Heart right ventricle (tissue), 16 donors: ENCODE measurements at regions not wholly inside any gene's neighbourhood (a gene's known extent, or its start where the extent isn't known, plus 50 kb on each side); places are given as distances from the start of the nearest gene placed in this dataset.
A peak's percentile ranks its signal among the peaks of the same experiment; 100 is the strongest.

ENCODE experiments used
- ATAC-seq, 8 donors: fragments of 200-7000 bp; cut with Tn5 transposase; one replicate each; pipeline ENCODE4 v1.9.1; 2020; ENCODE audit warnings: mild to moderate bottlenecking in 8 of 8, moderate library complexity in 8 of 8, moderate number of reproducible peaks in 1 of 8
- DNase-seq, 2 donors: peaks; one replicate each; pipeline ENCODE4 v3.0.0-alpha.2; 2020
- H3K27ac ChIP-seq, 10 donors: fragments of 200-600 bp; sonication (generic) in 2 of 10; one replicate each; pipeline versions ENCODE4 v1.5.0 to v1.8.0; 2020 to 2022; ENCODE audit warnings: mild to moderate bottlenecking in 3 of 10
- H3K27me3 ChIP-seq, 7 donors: fragments of 200-600 bp; one replicate each; pipeline ENCODE4 v1.8.0; 2021 to 2022; ENCODE audit warnings: mild to moderate bottlenecking in 2 of 7
- H3K36me3 ChIP-seq, 9 donors: fragments of 200-600 bp; sonication (generic) in 1 of 9; one replicate each; pipeline versions ENCODE4 v1.5.0 to v1.8.0; 2020 to 2022; ENCODE audit warnings: mild to moderate bottlenecking in 2 of 9
- H3K4me1 ChIP-seq, 9 donors: fragments of 200-600 bp; sonication (generic) in 1 of 9; one replicate each; pipeline versions ENCODE4 v1.5.0 to v1.8.0; 2020 to 2022; ENCODE audit warnings: mild to moderate bottlenecking in 4 of 9
- H3K4me3 ChIP-seq, 10 donors: fragments of 200-600 bp; sonication (generic) in 2 of 10; one replicate each; pipeline versions ENCODE4 v1.5.0 to v1.8.0; 2020 to 2022; ENCODE audit warnings: mild to moderate bottlenecking in 7 of 10, moderate library complexity in 2 of 10
- H3K9me3 ChIP-seq, 11 donors: fragments of 200-600 bp in 10 of 11; sonication (generic) in 2 of 11; one replicate each; pipeline versions ENCODE4 v1.5.0 to v1.8.0; 2013 to 2022; ENCODE audit warnings: mild to moderate bottlenecking in 2 of 11, control low read depth in 1 of 11, moderate library complexity in 1 of 11
- CTCF ChIP-seq, 9 donors: fragments of 200-600 bp; sonication (generic) in 2 of 9; IDR thresholded peaks; one replicate each; pipeline versions ENCODE4 v1.5.0 to v1.8.0; 2021 to 2022; ENCODE audit warnings: antibody characterized with exemption in 9 of 9, mild to moderate bottlenecking in 5 of 9, moderate library complexity in 1 of 9
- WGBS, 2 donors: extraction: QIAGEN DNeasy Blood & Tissue Kit; methylation state at CpG; one replicate each; pipeline ENCODE4 v1.1.7; 2013; ENCODE audit warnings: inconsistent platforms in 1 of 2; 5-methylcytosine and 5-hydroxymethylcytosine counted together
- intact Hi-C, 10 donors: fragments of 100-400 bp; cut with DNase I; formaldehyde crosslinking; loops; one replicate each; pipeline versions ENCODE4 v1.11.1 to v1.14.2; 2022
- donor health status: Arrhythmogenic right ventricular cardiomyopathy.
- donor health status: ischemic (EF 13 %, LVEDD 7.1; RV severe dilation, severe dysfunction).
- donor health status: healthy with polysubstance abuse.
- donor health status: DM: no; HTN: yes; CAD: no.
- donor health status: DM: no; HTN: no; CAD: no.
- donor health status: ischemic (EF 25% LVEDD 6.9; RV normal size, moderate dysfunction).
- donor health status: ischemic (EF 25% LVEDD 5.7; RV mildly dilated, moderate dysfunction).
- donor health status: healthy.
- donor health status: DM: yes; HTN: yes; CAD: no.
- donor health status: Ischemic cardiomyopathy.
- donor health status: ischemic (EF 35%, LVEDD 5.7; RV mildly dilated, moderate dysfunction).
- donor health status: nonischemic (EF 11% LVEDD 7.7; RV severe dilation, severe dysfunction).
- donor health status: DM: yes; HTN: yes; CAD: no.
- donor health status: PGD.
- donor health status: ischemic (EF 29% LVEDD 5.4; RV normal size, mild dysfunction).
- donor health status: nonischemic (EF 23%, LVEDD 6.1; RV moderate dilation, normal function).

GRCh38 chr6:151689499-151690201 is 117.8 kb upstream of the ESR1 start:
- Histone ChIP-seq H3K27me3 (no peaks in the 10 kb centered on the region), H3K36me3 (no peaks in the 10 kb centered on the region), H3K4me1 (peaks cover 0 to 27% (median 0%) of the 10 kb centered on the region in 9 donors), H3K9me3 (no peaks in the 10 kb centered on the region), H3K27ac (peak overlapping the region in 8 of 10 donors; percentile 38 to 82 (median 75)), H3K4me3 (peak overlapping the region in 3 of 10 donors; percentile 41 to 47 (median 45))
- TF ChIP-seq CTCF (IDR thresholded peaks at IDR 0.05): no peak
- peak in 1 of 8 donors; percentile 33 for ATAC-seq
- no peak for DNase-seq
- WGBS, 2 donors: 81 to 86% methylated on average over 5 of the region's 5 CpGs
- intact Hi-C loops: loop anchor here in 4 of 10 donors (2.0 to 10.0 kb wide), 5 partner anchors 75 to 578 kb away; no protein-coding TSS in a partner anchor

- H3K4me1 ChIP-seq: peaks cover 0 to 27% (median 0%) of the 10 kb centered on the region in 9 donors
- H3K36me3 ChIP-seq: no peaks in the 10 kb centered on the region
- H3K27me3 ChIP-seq: no peaks in the 10 kb centered on the region
- intact Hi-C loops: loop anchor here in 3 of 10 donors (2.0 to 10.0 kb wide), 4 partner anchors 74 to 577 kb away; no protein-coding TSS in a partner anchor
- peak in 5 of 9 donors; percentile 22 to 48 (median 42) for TF ChIP-seq CTCF (IDR thresholded peaks at IDR 0.05)
- H3K4me3 ChIP-seq: peak overlapping the region in 9 of 10 donors; percentile 10 to 47 (median 41)
- H3K9me3 ChIP-seq: no peaks in the 10 kb centered on the region
- WGBS, 2 donors: 31 to 45% methylated on average over 4 of the region's 4 CpGs
- DNase-seq (no peak), ATAC-seq (peak in 7 of 8 donors; percentile 52 to 87 (median 77))
- peak overlapping the region; percentile 18 to 82 (median 69) for H3K27ac ChIP-seq
Measured at GRCh38 chr6:151690303-151690702, 117.2 kb upstream of the ESR1 start.

GRCh38 chr6:151690768-151691562 is 116.5 kb upstream of the ESR1 start:
- Histone ChIP-seq H3K27me3 (peaks cover 0 to 2% (median 0%) of the 10 kb centered on the region in 7 donors), H3K4me1 (peaks cover 0 to 27% (median 0%) of the 10 kb centered on the region in 9 donors), H3K27ac (peak overlapping the region; percentile 18 to 82 (median 69)), H3K36me3 (no peaks in the 10 kb centered on the region), H3K4me3 (peak overlapping the region in 9 of 10 donors; percentile 10 to 47 (median 41)), H3K9me3 (no peaks in the 10 kb centered on the region)
- ATAC-seq: peak in 7 of 8 donors; percentile 64 to 78 (median 72)
- TF ChIP-seq CTCF (IDR thresholded peaks at IDR 0.05): no peak
- WGBS, 2 donors: 58 to 80% methylated on average over 8 of the region's 8 CpGs
- no peak for DNase-seq
- intact Hi-C loops: loop anchor here in 3 of 10 donors (2.0 to 10.0 kb wide), 4 partner anchors 74 to 576 kb away; no protein-coding TSS in a partner anchor

GRCh38 chr6:151692216-151692615 is 115.3 kb upstream of the ESR1 start:
- Histone ChIP-seq H3K4me3 (peak overlapping the region in 6 of 10 donors; percentile 17 to 47 (median 41)), H3K4me1 (peaks cover 0 to 27% (median 0%) of the 10 kb centered on the region in 9 donors), H3K9me3 (no peaks in the 10 kb centered on the region), H3K36me3 (no peaks in the 10 kb centered on the region), H3K27ac (peak overlapping the region in 6 of 10 donors; percentile 38 to 82 (median 78)), H3K27me3 (peaks cover 0 to 6% (median 0%) of the 10 kb centered on the region in 7 donors)
- ATAC-seq: peak in 1 of 8 donors; percentile 22
- no peak for TF ChIP-seq CTCF (IDR thresholded peaks at IDR 0.05)
- no peak for DNase-seq
- 49 to 59% methylated on average over 4 of the region's 4 CpGs for WGBS, 2 donors
- intact Hi-C loops: loop anchor here in 3 of 10 donors (5.0 to 10.0 kb wide), 3 partner anchors 433 to 575 kb away; no protein-coding TSS in a partner anchor
